Mucosa of descending colon (tissue), 3 donors: ENCODE measurements at regions not wholly inside any gene's neighbourhood (a gene's known extent, or its start where the extent isn't known, plus 50 kb on each side); places are given as distances from the start of the nearest gene placed in this dataset.

Experiments used
- ATAC-seq: fragments of 200-7000 bp; cut with Tn5 transposase; one replicate; pipeline ENCODE4 v1.9.1; 2020; ENCODE audit warnings: mild to moderate bottlenecking, moderate library complexity
- DNase-seq, 3 donors: peaks; one replicate each; pipeline ENCODE4 v3.0.0-alpha.2; 2020
- H3K36me3 ChIP-seq: fragments of 200-600 bp; one replicate; pipeline ENCODE4 v1.8.0; 2021; ENCODE audit warnings: low read depth, mild to moderate bottlenecking
- H3K4me1 ChIP-seq: fragments of 200-600 bp; one replicate; pipeline ENCODE4 v1.8.0; 2021; ENCODE audit warnings: low read depth, mild to moderate bottlenecking
- H3K4me3 ChIP-seq: fragments of 200-600 bp; one replicate; pipeline ENCODE4 v1.8.0; 2021; ENCODE audit warnings: mild to moderate bottlenecking
- H3K9me3 ChIP-seq: fragments of 200-600 bp; one replicate; pipeline ENCODE4 v1.8.0; 2021; ENCODE audit warnings: mild to moderate bottlenecking
- intact Hi-C, 2 donors: fragments of 100-400 bp; cut with DNase I in 1 of 2; cut with micrococcal nuclease in 1 of 2; formaldehyde crosslinking; loops; one replicate each; pipeline versions ENCODE4 v1.11.0 to v1.11.1; 2022; cut with DNase I, micrococcal nuclease
- TF ChIP-seq, protein P1 (sequence below): fragments of 200-600 bp; IDR thresholded peaks from one replicate; pipeline ENCODE4 v1.8.0; 2022; ENCODE audit warnings: antibody characterized with exemption, mild to moderate bottlenecking
- donor health status: DM: no; HTN: no; CAD: no; lungs with moderate emphysema.
- donor health status: DM: no; HTN: no; CAD: no.
- donor health status: DM: no; HTN: yes; CAD: no.

- Histone ChIP-seq H3K4me1 (no peaks in the 10 kb centered on the region), H3K36me3 (no peaks in the 10 kb centered on the region), H3K9me3 (no peaks in the 10 kb centered on the region), H3K4me3 (no peak overlapping the region)
- DNase-seq (no peak), ATAC-seq (no peak)
- intact Hi-C loops, result no loop called here
- TF ChIP-seq, protein P1, sequence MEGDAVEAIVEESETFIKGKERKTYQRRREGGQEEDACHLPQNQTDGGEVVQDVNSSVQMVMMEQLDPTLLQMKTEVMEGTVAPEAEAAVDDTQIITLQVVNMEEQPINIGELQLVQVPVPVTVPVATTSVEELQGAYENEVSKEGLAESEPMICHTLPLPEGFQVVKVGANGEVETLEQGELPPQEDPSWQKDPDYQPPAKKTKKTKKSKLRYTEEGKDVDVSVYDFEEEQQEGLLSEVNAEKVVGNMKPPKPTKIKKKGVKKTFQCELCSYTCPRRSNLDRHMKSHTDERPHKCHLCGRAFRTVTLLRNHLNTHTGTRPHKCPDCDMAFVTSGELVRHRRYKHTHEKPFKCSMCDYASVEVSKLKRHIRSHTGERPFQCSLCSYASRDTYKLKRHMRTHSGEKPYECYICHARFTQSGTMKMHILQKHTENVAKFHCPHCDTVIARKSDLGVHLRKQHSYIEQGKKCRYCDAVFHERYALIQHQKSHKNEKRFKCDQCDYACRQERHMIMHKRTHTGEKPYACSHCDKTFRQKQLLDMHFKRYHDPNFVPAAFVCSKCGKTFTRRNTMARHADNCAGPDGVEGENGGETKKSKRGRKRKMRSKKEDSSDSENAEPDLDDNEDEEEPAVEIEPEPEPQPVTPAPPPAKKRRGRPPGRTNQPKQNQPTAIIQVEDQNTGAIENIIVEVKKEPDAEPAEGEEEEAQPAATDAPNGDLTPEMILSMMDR, result no peak
These were observed 233.5 kb upstream of the PMEPA1 start for GRCh38 chr20:57943291-57943690.

DNA sequence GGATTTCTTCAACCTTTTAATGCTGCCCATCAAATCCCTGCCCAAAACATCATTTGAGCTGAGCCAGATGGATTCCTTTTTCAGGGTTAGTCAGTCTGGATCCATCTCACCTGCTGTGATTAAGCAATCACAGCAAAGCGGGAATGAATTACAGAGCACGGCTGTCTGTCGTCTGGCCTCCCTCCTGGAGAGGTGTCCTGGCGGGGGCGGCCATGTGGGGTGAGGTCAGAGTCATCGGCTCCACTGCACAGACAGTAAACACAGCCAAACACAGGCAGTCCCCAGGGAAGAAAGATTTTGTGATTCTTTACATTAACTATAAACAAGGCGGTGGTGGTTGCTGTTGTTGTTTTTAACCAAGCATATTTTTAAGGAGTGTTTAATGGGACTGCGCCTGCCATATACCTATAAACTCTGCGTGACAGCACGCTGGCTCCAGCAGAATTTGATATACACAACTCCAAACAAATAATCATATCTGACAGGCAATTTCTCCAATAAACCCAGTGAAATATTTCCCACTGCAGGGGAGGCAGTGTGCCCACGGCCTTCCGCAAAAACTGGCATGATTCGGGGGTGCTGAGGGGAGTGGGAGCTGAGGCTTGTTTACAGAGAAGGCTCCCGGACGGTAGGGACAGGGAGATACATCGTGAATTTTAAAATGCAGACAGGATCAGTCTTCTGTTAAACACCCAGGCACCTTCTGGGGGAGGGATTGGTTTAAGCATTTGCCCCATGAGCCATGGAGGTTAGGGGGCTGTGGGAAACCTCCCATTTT is 232.0 kb upstream of the PMEPA1 start:
- no peak overlapping the region for H3K4me3 ChIP-seq
- intact Hi-C loops, result no loop called here
- no peaks in the 10 kb centered on the region for H3K36me3 ChIP-seq
- TF ChIP-seq, protein P1, result no peak
- DNase-seq (peak in 2 of 3 donors; percentile 22 to 39), ATAC-seq (peak; percentile 71)
- H3K9me3 ChIP-seq, result no peaks in the 10 kb centered on the region
- no peaks in the 10 kb centered on the region for H3K4me1 ChIP-seq

DNA sequence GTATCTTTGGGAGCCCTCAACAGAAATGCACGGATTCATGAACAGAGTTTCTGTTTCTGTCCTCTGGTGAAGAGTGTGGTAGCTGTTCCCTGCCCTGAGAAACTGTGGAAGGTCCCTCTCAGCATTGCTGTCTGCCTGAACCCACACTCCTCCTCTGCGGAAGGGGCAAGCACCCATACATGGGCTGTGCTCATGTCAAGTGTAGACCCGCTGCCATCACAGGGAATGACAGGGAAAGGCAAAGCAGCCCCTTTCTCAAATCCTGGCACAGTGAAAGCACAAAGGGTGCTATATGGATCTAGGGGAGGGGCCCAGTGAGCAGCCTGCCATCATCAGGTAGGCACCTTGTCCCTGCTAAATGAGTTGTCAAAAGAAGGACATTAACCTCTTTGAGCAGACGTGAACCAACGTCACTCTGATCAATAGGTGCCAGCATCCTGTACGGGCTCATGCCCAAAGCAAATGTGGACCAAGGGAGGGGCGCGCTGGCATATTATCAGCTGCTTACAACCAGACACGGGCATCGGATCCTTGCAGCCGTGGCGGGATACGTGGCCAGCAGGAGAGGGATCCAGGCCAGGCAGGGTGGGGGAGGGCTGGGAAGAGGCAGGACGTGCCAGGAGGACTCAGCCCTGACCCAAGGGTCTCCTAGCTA is 231.2 kb upstream of the PMEPA1 start:
- TF ChIP-seq, protein P1, result no peak
- Histone ChIP-seq H3K36me3 (no peaks in the 10 kb centered on the region), H3K4me3 (no peak overlapping the region), H3K9me3 (no peaks in the 10 kb centered on the region), H3K4me1 (no peaks in the 10 kb centered on the region)
- DNase-seq (peak; percentile 74 to 77 (median 76)), ATAC-seq (peak; percentile 88)
- intact Hi-C loops, result no loop called here

DNA sequence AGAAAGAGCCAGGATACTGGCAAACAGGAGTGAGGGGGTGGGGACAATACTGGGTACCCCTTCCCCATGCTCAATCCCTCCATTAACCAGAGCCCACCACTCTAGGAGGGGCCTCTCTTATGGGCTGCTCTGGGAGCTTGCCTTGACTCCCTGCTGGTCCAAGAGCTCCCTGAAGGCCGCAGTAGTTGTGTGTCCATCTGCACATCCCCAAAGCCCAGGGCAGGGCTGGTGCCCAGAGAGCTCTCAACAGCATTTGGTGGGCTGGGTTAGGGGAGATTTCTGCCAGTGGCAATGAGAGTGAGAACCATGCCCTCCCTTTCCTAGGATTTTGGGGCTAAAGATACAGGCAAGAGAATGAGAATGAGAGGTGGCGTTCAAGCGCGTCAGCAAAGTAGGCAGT is 230.6 kb upstream of the PMEPA1 start:
- TF ChIP-seq, protein P1, result no peak
- intact Hi-C loops, result no loop called here
- H3K9me3 ChIP-seq, result no peaks in the 10 kb centered on the region
- H3K4me3 ChIP-seq, result no peak overlapping the region
- no peak for ATAC-seq
- H3K36me3 ChIP-seq, result no peaks in the 10 kb centered on the region
- no peak for DNase-seq
- H3K4me1 ChIP-seq, result no peaks in the 10 kb centered on the region

- intact Hi-C loops, result no loop called here
- no peak for ATAC-seq
- Histone ChIP-seq H3K36me3 (no peaks in the 10 kb centered on the region), H3K4me1 (no peaks in the 10 kb centered on the region), H3K9me3 (no peaks in the 10 kb centered on the region), H3K4me3 (no peak overlapping the region)
- TF ChIP-seq, protein P1, result no peak
- no peak for DNase-seq
These were observed 229.7 kb upstream of the PMEPA1 start for GRCh38 chr20:57939499-57939898.
